Left lung (tissue), 4 donors: ENCODE measurements at regions not wholly inside any gene's neighbourhood (a gene's known extent, or its start where the extent isn't known, plus 50 kb on each side); places are given as distances from the start of the nearest gene placed in this dataset.
"Not testable (repeated sequence)": the region's sequence is repeated elsewhere in the genome, so short reads cannot be mapped to it uniquely, and the experiment has no call there.

ENCODE experiments used
- ATAC-seq: fragments of 200-7000 bp; cut with Tn5 transposase; one replicate; pipeline ENCODE4 v1.9.1; 2020; ENCODE audit warnings: moderate library complexity
- DNase-seq, 4 donors: peaks; one replicate each; pipeline ENCODE4 v3.0.0-alpha.2; 2013 to 2020
- H3K27ac ChIP-seq, 2 donors: fragments of 200-600 bp; sonication (generic) in 1 of 2; one replicate each; pipeline versions ENCODE4 v1.5.0 to v1.8.0; 2020 to 2021
- H3K27me3 ChIP-seq, 2 donors: fragments of 200-600 bp; sonication (generic) in 1 of 2; one replicate each; pipeline versions ENCODE4 v1.5.0 to v1.8.0; 2020 to 2021
- H3K36me3 ChIP-seq, 2 donors: fragments of 200-600 bp; sonication (generic) in 1 of 2; one replicate each; pipeline versions ENCODE4 v1.5.0 to v1.8.0; 2020 to 2021
- H3K4me1 ChIP-seq, 2 donors: fragments of 200-600 bp; one replicate each; pipeline ENCODE4 v1.8.0; 2021
- H3K4me3 ChIP-seq, 2 donors: fragments of 200-600 bp; sonication (generic) in 1 of 2; one replicate each; pipeline versions ENCODE4 v1.5.0 to v1.8.0; 2020 to 2021; ENCODE audit warnings: mild to moderate bottlenecking in 1 of 2
- H3K9me3 ChIP-seq, 2 donors: fragments of 200-600 bp; sonication (generic) in 1 of 2; one replicate each; pipeline versions ENCODE4 v1.5.0 to v1.8.0; 2020 to 2021
- CTCF ChIP-seq, 2 donors: fragments of 200-600 bp; sonication (generic) in 1 of 2; IDR thresholded peaks; one replicate each; pipeline versions ENCODE4 v1.5.0 to v1.8.0; 2021; ENCODE audit warnings: antibody characterized with exemption in 2 of 2
- intact Hi-C, 2 donors: fragments of 100-400 bp; cut with DNase I; formaldehyde crosslinking; loops; one replicate each; pipeline versions ENCODE4 v1.11.2 to v1.14.2; 2022
- donor health status: DM: no; HTN: yes; CAD: no.
- donor health status: DM: no; HTN: no; CAD: no.

- Histone ChIP-seq H3K27ac (no peak overlapping the region), H3K9me3 (no peaks in the 10 kb centered on the region), H3K36me3 (no peaks in the 10 kb centered on the region), H3K27me3 (no peaks in the 10 kb centered on the region), H3K4me3 (no peak overlapping the region), H3K4me1 (no peaks in the 10 kb centered on the region)
- DNase-seq (no peak), ATAC-seq (no peak)
- intact Hi-C loops = no loop called here
- TF ChIP-seq CTCF (IDR thresholded peaks at IDR 0.05) = no peak
These were observed 90.3 kb upstream of the PAM start for GRCh38 chr5:102664616-102665335.

- DNase-seq (peak in 1 of 4 donors; percentile 20), ATAC-seq (no peak)
- H3K4me1 ChIP-seq = no peaks in the 10 kb centered on the region
- TF ChIP-seq CTCF (IDR thresholded peaks at IDR 0.05) = no peak
- no peak overlapping the region for H3K27ac ChIP-seq
- H3K36me3 ChIP-seq = no peaks in the 10 kb centered on the region
- no peaks in the 10 kb centered on the region for H3K9me3 ChIP-seq
- intact Hi-C loops = no loop called here
- H3K4me3 ChIP-seq = no peak overlapping the region
- H3K27me3 ChIP-seq = no peaks in the 10 kb centered on the region
These were observed 88.8 kb upstream of the PAM start for GRCh38 chr5:102666164-102666946.

- Histone ChIP-seq H3K4me3 (no peak overlapping the region), H3K4me1 (no peaks in the 10 kb centered on the region), H3K27me3 (no peaks in the 10 kb centered on the region), H3K27ac (no peak overlapping the region), H3K36me3 (no peaks in the 10 kb centered on the region), H3K9me3 (no peaks in the 10 kb centered on the region)
- ATAC-seq = peak; percentile 88
- no peak for TF ChIP-seq CTCF (IDR thresholded peaks at IDR 0.05)
- intact Hi-C loops = no loop called here
- DNase-seq = peak in 1 of 4 donors; percentile 16
These were observed 86.7 kb upstream of the PAM start for GRCh38 chr5:102668220-102668932.

- intact Hi-C loops = no loop called here
- H3K27ac ChIP-seq = no peak overlapping the region
- ATAC-seq = peak; percentile 57
- no peaks in the 10 kb centered on the region for H3K9me3 ChIP-seq
- no peaks in the 10 kb centered on the region for H3K4me1 ChIP-seq
- H3K36me3 ChIP-seq = no peaks in the 10 kb centered on the region
- TF ChIP-seq CTCF (IDR thresholded peaks at IDR 0.05) = peak in 1 of 2 donors; percentile 35
- H3K27me3 ChIP-seq = no peaks in the 10 kb centered on the region
- no peak overlapping the region for H3K4me3 ChIP-seq
- DNase-seq = no peak
These were observed 84.8 kb upstream of the PAM start for GRCh38 chr5:102670224-102670836.

- intact Hi-C loops = not testable (repeated sequence)
These were observed 83.9 kb upstream of the PAM start for GRCh38 chr5:102671033-102671734.

More at GRCh38 chr5:102671033-102671734, 83.9 kb upstream of the PAM start:
- ATAC-seq, H3K4me1 ChIP-seq, H3K36me3 ChIP-seq, H3K27me3 ChIP-seq, H3K9me3 ChIP-seq, DNase-seq, H3K4me3 ChIP-seq, H3K27ac ChIP-seq: not testable (repeated sequence)
